ENCODE measurements at regions not wholly inside any gene's neighbourhood (a gene's known extent, or its start where the extent isn't known, plus 50 kb on each side); places are given as distances from the start of the nearest gene placed in this dataset.
A peak's percentile ranks its signal among the peaks of the same experiment; 100 is the strongest.

GRCh38 chr7:10239695-10240345, 733.9 kb upstream of the PHF14 start:
- DNase-seq (ENCODE audit: low read depth): no peak

GRCh38 chr7:10245406-10245805, 728.3 kb upstream of the PHF14 start:
- no peak for DNase-seq (ENCODE audit: low read depth)

DNA sequence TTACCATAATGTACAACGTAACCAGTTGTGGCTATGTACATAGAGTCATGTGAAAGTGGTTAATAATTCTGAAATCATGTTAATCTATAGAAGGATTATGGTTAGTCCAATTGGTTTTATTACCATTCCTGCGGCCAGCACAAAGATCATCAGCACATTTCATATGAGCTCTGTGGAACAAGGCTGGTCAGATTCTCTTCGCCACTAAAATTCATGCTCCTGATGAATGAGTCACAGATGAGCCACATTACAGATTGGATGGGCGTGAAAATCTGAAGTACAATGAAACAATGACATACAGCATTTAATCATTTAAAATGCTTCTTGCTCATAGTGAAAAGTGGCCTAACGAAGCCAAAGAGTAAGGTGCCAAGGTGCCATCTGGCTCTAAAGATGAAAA, 716.2 kb upstream of the PHF14 start:
- DNase-seq (ENCODE audit: low read depth): peak; percentile 21

- no peak for DNase-seq (ENCODE audit: low read depth)
Observed at GRCh38 chr7:10266976-10267375, 706.7 kb upstream of the PHF14 start.

DNA sequence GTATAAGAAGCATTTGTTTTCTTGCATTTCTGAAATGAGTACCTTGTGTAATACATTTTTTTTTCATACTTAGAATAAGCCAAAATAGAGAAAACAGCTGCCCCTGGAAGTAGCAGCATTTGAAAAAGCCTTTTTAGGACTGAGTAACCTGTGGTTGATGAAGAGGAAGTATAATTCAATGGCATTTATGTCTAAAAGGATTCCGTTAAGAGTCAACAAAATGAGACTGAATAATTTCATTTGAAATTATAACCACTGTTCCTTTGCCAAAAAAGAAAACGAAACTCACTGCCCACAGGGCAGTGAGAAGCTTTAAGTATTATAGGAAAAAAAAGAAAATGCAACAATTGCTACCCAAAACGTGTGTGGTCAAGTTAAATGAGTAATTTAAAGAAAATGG, 705.6 kb upstream of the PHF14 start:
- no peak for DNase-seq (ENCODE audit: low read depth)

DNA sequence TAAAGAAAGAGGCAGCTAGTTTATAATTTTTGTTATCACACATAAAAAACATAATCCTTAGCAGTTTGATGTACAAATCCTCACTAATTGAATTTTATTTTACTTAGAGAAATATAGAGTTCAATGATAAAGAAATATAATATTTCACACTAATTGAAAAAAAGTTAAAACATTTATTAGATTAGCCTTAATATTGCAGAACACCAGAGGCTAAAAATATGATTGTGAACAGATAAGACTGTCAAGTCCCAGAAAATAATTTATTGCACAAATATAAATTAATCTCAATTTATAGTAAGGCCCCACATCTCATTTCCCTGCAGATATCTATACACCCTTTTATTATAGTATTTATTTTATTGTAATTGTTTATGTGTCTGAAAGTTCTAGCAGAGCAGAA, 690.8 kb upstream of the PHF14 start:
- DNase-seq (ENCODE audit: low read depth): no peak

- DNase-seq (ENCODE audit: low read depth): no peak
Observed at GRCh38 chr7:10284001-10284400, 689.7 kb upstream of the PHF14 start.

GRCh38 chr7:10299384-10299783, 674.3 kb upstream of the PHF14 start:
- DNase-seq (ENCODE audit: low read depth): no peak

GRCh38 chr7:10300577-10300976, 673.1 kb upstream of the PHF14 start:
- no peak for DNase-seq (ENCODE audit: low read depth)

GRCh38 chr7:10308276-10308675, 665.4 kb upstream of the PHF14 start:
- DNase-seq (ENCODE audit: low read depth): no peak

DNA sequence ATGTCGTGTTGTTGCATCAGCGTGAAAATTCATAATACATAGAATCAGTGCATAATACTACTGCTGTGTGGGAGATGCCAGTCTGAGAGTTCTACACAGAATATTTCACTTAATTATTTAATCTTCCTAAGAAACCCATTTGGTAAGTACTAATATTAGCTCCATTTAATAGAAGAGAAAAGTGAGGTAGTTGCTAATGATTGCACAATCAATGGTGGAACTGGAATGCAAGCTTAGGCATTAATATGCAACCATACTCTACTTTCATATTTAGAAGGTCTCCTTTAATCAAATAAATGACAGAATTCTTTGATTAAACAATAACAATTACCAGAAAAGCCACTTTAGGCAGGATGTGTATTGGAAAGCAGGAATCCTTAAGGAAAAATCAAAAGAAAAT, 660.7 kb upstream of the PHF14 start:
- no peak for DNase-seq (ENCODE audit: low read depth)

DNA sequence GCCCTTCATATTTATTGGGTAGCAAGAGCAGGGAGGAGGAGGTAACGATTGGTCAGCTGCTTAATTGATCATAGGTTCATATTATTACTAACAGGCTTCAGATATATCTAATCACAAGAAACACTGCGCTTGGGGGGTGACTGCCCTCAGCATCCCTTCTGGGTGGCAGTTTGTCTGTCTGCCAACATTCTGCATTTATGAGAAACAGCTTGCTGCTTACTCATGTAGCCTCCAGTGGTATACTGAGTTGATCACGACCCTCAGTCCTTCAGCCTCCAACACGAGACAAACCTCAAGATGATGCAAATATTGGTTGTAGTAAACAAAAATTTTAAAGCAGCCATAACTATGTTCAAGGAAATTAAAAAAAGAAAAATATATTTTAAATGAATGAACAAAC, 657.8 kb upstream of the PHF14 start:
- DNase-seq (ENCODE audit: low read depth): no peak

GRCh38 chr7:10316488-10316887, 657.2 kb upstream of the PHF14 start:
- DNase-seq (ENCODE audit: low read depth): no peak

DNA sequence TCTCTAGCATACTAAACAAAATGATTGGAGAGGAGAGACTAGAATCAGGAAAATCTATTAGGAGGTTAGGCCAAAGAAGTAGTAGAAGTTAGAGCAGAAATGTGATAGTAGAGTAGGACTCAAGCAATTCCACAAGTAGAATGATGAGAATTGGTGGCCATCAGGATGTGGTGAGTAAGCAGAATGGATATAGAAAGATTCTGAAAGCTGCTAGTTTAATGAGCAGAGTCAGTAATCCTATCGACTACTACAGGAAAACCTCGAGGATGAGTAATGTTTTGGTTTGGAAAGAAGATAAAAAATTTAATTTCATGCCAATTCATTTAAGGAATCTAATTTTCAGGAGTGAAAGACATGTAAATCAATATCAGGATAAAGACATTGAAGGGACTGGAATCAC, 648.3 kb upstream of the PHF14 start:
- peak; percentile 67 for DNase-seq (ENCODE audit: low read depth)

DNA sequence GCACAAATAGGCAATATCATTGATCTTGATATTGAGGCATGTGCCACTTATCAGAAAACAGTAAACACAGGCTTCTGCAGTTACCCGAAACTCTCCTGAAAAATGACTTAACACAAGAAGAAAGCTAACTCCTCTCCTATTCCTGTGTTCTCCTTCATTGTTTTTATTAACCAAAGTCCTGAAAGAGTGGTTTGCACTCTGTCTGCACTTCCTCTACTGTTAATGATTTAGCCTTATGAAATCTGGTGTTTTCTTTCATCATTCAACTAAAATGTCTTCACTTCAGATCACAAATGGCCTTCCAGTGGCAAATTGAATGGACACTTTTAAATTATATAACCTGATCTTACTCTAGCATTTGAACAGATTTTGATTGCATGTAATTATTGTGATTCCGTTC, 630.6 kb upstream of the PHF14 start:
- no peak for DNase-seq (ENCODE audit: low read depth)

DNA sequence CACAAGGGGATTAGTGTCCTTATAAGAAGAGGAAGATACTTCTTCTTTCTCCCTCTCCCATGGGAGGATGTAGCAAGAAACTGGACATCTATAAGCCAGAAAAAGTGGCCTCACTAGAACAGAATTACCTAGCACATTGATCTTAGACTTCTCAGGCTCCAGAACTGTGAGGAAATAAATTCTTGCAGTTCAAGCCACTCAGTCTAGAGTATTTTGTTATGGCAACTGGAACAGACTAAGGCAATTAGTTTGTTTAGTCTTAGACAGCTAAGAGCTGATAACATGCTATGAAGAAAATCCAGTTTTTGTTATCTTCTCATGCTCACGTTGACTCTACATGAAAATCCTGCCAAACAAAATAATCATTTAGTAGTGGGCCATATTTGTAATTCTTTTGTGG, 627.6 kb upstream of the PHF14 start:
- no peak for DNase-seq (ENCODE audit: low read depth)

DNA sequence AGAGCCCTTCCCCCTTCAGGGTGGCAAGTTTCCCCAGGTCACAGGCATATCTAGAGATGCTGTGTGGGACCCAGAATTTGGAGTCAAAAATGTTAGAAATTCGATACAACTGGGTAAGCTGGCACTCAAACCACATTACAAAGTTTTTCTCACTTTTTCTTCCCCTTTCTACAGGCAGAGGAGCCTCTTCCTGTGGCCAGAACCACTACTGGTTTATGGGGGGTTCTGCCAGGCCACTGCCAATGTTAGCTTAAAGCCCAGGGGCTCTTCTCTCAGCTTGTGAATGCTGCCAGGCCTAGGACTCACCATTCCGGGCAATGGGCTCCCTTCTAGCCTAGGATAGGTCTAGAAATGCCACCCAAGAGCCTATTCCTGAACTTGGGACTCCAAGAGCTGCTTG, 617.9 kb upstream of the PHF14 start:
- DNase-seq (ENCODE audit: low read depth): no peak

DNA sequence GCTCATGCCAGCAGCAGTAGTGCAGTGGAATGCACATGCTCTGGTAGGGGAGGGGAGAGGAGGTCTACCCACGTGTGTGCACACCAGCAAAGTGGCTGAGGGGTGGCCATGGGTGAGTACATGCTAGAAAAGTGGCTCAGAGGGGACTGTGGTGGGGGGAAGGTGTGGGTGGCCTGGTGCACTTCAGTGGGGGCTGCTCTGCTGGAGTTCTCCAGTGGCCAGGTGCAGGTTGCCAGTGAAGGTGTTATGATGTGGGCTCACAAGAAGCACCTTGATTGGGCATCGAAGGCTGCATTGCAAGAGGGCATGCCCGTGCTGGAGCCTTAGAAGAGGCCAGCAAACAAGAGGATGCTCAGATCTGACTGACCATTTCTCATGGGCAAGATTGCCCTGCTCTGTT, 613.6 kb upstream of the PHF14 start:
- no peak for DNase-seq (ENCODE audit: low read depth)

- no peak for DNase-seq (ENCODE audit: low read depth)
Observed at GRCh38 chr7:10401793-10402192, 571.9 kb upstream of the PHF14 start.

DNA sequence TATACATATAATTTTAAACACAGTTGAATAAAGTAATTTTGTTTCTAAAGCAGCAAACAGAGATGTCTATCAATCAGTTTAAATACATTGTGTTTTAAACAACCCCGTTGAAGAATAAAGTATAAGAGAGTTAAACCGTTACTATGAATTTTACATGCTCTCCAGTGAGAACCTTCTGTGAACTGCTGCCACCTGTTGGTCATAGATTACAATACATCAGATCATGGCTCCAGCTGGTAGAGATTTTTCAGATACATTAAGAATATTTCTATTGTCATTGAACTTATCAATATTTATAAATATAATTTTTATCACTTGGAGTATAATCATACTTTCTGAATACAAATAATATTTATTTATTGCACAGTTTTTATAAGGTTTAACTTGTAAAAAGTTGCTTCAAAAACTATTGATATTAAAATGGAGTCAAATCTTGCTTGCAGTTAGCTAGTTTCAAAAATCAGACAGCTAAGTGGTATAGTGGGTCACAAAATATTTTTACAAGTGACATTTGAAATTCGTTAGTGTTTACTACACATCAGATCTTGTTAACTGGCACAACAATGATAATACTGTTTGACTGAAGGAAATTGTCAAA, 561.2 kb upstream of the PHF14 start:
- DNase-seq (ENCODE audit: low read depth): peak; percentile 29

- DNase-seq (ENCODE audit: low read depth): no peak
Observed at GRCh38 chr7:10418985-10419384, 554.7 kb upstream of the PHF14 start.

GRCh38 chr7:10429031-10429430, 544.6 kb upstream of the PHF14 start:
- DNase-seq (ENCODE audit: low read depth): no peak

GRCh38 chr7:10429511-10429910, 544.2 kb upstream of the PHF14 start:
- DNase-seq (ENCODE audit: low read depth): no peak

DNA sequence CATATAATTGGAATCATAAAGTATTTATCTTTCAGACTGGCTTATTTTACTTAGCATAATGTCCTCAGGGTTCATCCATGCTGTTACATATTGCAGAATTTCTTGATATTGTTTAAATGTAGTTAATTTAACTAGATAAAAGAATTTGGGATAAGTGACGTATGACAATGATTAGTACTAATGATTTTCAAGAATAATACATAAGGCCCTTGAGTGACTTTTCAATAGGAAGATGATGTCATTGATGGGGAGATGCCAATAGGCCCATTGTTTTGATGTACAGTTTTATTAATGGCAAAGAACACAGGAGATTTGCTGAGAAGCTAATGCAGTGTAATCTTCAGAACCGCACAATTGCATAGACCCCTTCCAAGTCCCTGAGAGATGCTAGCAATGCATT, 537.4 kb upstream of the PHF14 start:
- DNase-seq (ENCODE audit: low read depth): no peak
